Peyer's patch (tissue), 4 donors: ENCODE measurements at regions not wholly inside any gene's neighbourhood (a gene's known extent, or its start where the extent isn't known, plus 50 kb on each side); places are given as distances from the start of the nearest gene placed in this dataset.

Source experiments
- DNase-seq, 3 donors: peaks; one replicate each; pipeline ENCODE4 v3.0.0-alpha.2; 2017 to 2019
- H3K27ac ChIP-seq, 4 donors: fragments of 200-600 bp; sonication (generic); one replicate each; pipeline ENCODE4 v1.5.1; 2016 to 2019
- H3K27me3 ChIP-seq, 2 donors: fragments of 200-600 bp; sonication (generic); one replicate each; pipeline ENCODE4 v1.5.1; 2019
- H3K36me3 ChIP-seq, 3 donors: fragments of 200-600 bp; sonication (generic); one replicate each; pipeline ENCODE4 v1.5.1; 2016 to 2019
- H3K4me1 ChIP-seq, 4 donors: fragments of 200-600 bp; sonication (generic); one replicate each; pipeline ENCODE4 v1.5.1; 2016 to 2019
- H3K4me3 ChIP-seq, 4 donors: fragments of 200-600 bp; sonication (generic); 1 replicate in 3 of 4; 2 replicates in 1 of 4; pipeline ENCODE4 v1.5.1; 2016 to 2019; ENCODE audit warnings: mild to moderate bottlenecking in 1 of 4
- H3K9me3 ChIP-seq, 4 donors: fragments of 200-600 bp; sonication (generic); one replicate each; pipeline ENCODE4 v1.5.1; 2016 to 2019; ENCODE audit warnings: mild to moderate bottlenecking in 1 of 4
- CTCF ChIP-seq, 6 experiments: fragments of 450-650 bp in 4 of 6; fragments of 200-600 bp in 2 of 6; sonication (generic) in 1 of 6; IDR thresholded peaks; one replicate each; pipeline ENCODE4 v1.5.1; 2017 to 2019; ENCODE audit warnings: antibody characterized with exemption in 6 of 6, mild to moderate bottlenecking in 3 of 6, moderate library complexity in 1 of 6
- POLR2A ChIP-seq, 2 donors: fragments of 450-650 bp; IDR thresholded peaks; one replicate each; pipeline ENCODE4 v1.5.1; 2017; ENCODE audit warnings: antibody characterized with exemption in 2 of 2, mild to moderate bottlenecking in 2 of 2, moderate library complexity in 2 of 2

- no peak for TF ChIP-seq CTCF (IDR thresholded peaks at IDR 0.05)
- TF ChIP-seq POLR2A (IDR thresholded peaks at IDR 0.05): no peak
- Histone ChIP-seq H3K4me3 (no peak overlapping the region), H3K27me3 (no peaks in the 10 kb centered on the region), H3K27ac (no peak overlapping the region), H3K4me1 (no peaks in the 10 kb centered on the region), H3K9me3 (no peaks in the 10 kb centered on the region), H3K36me3 (no peaks in the 10 kb centered on the region)
- no peak for DNase-seq
Observed at GRCh38 chr2:207469943-207470729, 59.6 kb upstream of the CREB1 start.

GRCh38 chr2:207471261-207471660 is 58.5 kb upstream of the CREB1 start:
- H3K27me3 ChIP-seq: no peaks in the 10 kb centered on the region
- no peak overlapping the region for H3K27ac ChIP-seq
- TF ChIP-seq POLR2A (IDR thresholded peaks at IDR 0.05) (no peak), CTCF (IDR thresholded peaks at IDR 0.05) (no peak)
- no peaks in the 10 kb centered on the region for H3K4me1 ChIP-seq
- no peaks in the 10 kb centered on the region for H3K9me3 ChIP-seq
- DNase-seq: no peak
- H3K4me3 ChIP-seq: no peak overlapping the region
- H3K36me3 ChIP-seq: no peaks in the 10 kb centered on the region

GRCh38 chr2:207472343-207473048 is 57.3 kb upstream of the CREB1 start:
- Histone ChIP-seq H3K27me3 (no peaks in the 10 kb centered on the region), H3K4me1 (no peaks in the 10 kb centered on the region), H3K9me3 (no peaks in the 10 kb centered on the region), H3K4me3 (no peak overlapping the region), H3K27ac (no peak overlapping the region), H3K36me3 (no peaks in the 10 kb centered on the region)
- no peak for TF ChIP-seq CTCF (IDR thresholded peaks at IDR 0.05)
- TF ChIP-seq POLR2A (IDR thresholded peaks at IDR 0.05): no peak
- no peak for DNase-seq

- H3K9me3 ChIP-seq: no peaks in the 10 kb centered on the region
- no peaks in the 10 kb centered on the region for H3K27me3 ChIP-seq
- TF ChIP-seq CTCF (IDR thresholded peaks at IDR 0.05) (peak in 4 of 6 experiments; percentile 36 to 62 (median 55)), POLR2A (IDR thresholded peaks at IDR 0.05) (no peak)
- no peaks in the 10 kb centered on the region for H3K36me3 ChIP-seq
- H3K4me1 ChIP-seq: no peaks in the 10 kb centered on the region
- DNase-seq: no peak
- H3K4me3 ChIP-seq: no peak overlapping the region
- no peak overlapping the region for H3K27ac ChIP-seq
Observed at GRCh38 chr2:207473049-207473930, 56.5 kb upstream of the CREB1 start.

GRCh38 chr2:207473931-207474235 is 55.9 kb upstream of the CREB1 start:
- Histone ChIP-seq H3K9me3 (no peaks in the 10 kb centered on the region), H3K4me3 (no peak overlapping the region), H3K27me3 (no peaks in the 10 kb centered on the region), H3K36me3 (no peaks in the 10 kb centered on the region), H3K27ac (no peak overlapping the region), H3K4me1 (no peaks in the 10 kb centered on the region)
- DNase-seq: no peak
- TF ChIP-seq CTCF (IDR thresholded peaks at IDR 0.05) (no peak), POLR2A (IDR thresholded peaks at IDR 0.05) (no peak)
